ENCODE measurements at regions not wholly inside any gene's neighbourhood (a gene's known extent, or its start where the extent isn't known, plus 50 kb on each side); places are given as distances from the start of the nearest gene placed in this dataset.
"Not testable (repeated sequence)": the region's sequence is repeated elsewhere in the genome, so short reads cannot be mapped to it uniquely, and the experiment has no call there.

DNA sequence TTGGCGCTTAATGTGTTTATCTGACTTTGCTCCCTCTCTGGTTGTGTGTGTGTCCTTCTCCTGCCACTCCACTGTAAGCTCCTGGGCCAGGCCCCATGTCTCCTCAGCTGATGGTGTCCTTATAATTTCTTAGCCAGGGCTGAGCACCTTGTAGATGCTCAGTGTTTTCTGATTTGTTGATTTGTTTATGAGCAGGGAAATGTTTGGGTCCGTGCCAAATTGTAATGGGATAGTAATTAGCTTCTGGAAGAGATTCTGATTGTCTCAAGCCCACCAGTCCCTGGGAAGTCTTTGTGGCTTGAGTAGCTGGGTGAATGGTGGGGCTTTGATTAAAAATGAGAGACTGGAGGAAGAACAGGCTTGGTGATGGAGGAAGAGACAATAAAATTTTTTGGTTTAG, 270.5 kb downstream of the MYCN start:
- no peak for DNase-seq

DNA sequence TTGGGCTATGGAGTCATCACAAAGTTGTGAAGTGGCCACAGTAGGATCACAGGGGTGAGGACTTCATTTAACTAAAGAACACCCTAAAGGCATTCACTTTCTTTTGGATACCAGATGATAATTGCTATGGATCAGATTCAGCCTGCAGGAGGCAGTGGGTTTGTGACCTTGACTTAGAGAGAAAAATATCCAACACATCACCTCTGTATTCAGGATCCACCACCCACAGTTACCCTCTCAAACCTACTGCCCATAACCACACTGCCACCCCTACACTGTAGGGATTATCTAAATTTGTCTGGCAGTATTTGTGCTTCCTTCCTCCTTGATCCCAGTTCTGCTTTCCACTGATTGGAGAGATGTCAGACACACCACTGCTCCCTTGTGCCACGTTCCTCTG, 269.4 kb downstream of the MYCN start:
- DNase-seq: no peak

DNA sequence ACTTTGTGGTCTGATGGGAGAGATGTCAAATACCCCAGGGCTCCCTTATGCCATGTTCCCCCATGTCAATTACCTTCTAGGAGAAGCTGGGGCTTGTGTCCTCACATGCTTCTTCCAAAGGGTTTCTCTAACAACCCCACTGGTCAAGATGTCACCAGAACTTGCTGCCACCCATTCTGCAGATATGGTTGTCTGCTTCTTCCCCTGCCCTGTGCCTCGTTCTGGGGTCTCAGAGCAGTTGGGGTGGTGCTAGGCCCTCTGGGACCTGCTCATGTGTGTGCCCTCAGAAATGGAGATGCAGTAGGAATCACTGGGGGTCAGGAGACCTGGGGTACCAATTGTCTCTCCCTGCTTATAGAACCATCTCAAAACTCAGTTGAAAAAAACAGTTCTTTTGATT, 268.6 kb downstream of the MYCN start:
- DNase-seq: no peak

DNA sequence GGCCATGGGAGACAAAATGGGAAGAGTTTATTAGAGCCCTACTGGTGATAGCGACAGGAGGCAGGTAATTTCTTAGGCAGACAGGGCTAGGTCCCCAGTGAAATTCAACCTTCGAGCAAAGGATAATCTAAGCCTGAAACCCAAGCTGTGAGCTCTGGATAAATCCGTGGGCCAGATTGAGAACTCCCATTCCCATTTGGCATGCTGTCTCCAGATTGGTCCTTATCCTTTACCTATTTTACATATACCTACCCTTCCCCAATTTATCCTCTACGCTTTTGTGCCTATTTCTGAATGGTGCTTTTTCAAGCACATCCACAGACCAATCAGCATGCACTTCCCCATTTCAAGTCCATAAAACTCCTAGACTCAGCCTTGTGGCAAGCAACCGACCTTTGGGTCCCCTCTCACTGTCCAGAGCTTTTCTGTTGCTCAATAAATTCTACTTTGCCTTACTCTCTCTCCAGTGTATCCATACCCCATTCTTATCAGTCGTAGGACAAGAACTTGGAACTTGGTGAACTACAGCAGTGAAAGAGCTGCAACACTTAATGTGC, 268.0 kb downstream of the MYCN start:
- no peak for DNase-seq

DNA sequence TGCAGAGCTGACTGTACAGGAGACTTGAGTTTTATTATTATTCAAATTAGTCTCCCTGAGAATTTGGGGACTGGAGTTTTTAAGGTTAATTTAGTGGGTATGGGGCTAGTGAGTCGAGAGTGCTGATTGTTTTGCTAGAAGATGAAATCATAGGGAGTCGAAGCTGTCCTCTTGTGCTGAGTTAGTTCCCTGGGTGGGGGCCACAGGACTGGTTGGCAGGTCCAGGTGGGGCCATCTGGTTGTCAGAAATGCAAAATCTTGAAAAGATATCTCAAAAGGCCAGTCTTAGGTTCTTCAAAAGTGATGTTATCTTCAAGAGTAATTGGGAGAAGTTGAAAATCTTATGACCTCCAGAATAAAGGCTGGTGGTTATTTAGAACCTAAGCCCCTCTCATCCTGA, 267.3 kb downstream of the MYCN start:
- no peak for DNase-seq

DNA sequence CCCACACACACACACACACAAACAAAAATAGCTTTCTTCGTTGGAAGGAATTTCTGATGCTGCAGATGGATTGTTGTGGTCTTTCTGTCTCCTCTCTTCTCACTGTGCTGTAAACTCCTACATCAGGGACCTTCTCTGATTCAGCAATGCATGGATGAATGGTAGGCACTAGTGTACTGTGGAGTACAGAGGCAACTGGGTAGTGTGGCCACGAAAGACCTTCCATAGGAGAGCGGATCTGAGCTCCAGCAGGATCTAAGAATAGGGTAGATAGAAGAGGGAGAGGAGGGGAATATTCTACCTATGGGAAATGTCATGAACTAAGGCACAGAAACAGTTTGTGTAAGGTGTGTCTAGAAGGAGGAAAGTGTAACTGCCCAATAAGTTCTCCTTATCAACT, 266.8 kb downstream of the MYCN start:
- DNase-seq: no peak

DNA sequence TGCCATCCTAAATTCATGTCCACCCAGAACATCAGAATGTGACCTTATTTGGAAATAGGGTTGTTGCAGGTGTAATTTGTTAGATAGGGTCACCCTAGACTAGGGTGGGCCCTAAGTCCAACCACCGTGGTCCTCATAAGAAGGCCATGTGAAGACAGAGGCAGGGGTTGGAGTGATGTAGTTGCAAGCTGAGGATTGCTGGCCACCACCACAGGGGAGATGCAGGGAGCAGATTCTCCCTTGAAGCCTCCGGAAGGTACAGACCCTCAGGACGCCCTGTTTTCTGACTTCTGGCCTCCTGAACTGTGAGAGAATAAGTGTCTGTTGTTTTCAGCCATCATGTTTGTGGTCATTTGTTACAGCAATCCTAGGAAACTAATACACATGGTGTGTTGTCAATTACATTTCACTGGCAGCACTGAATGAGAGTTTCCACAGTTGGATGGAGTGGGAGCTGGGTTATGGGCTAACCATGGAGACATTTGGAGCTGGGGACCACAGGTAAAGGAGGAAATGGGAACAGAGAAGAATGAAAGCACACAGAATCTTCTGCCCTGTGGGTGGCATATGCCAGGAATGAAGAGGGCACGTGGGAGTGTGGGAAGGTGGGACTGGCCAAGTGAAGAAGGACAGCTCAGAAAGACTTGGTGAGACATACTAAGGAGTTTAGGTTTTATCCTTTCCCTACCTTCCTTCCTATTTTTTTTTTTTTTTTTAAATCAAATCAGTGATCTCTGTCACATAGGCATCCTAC, 266.0 kb downstream of the MYCN start:
- DNase-seq: no peak

DNA sequence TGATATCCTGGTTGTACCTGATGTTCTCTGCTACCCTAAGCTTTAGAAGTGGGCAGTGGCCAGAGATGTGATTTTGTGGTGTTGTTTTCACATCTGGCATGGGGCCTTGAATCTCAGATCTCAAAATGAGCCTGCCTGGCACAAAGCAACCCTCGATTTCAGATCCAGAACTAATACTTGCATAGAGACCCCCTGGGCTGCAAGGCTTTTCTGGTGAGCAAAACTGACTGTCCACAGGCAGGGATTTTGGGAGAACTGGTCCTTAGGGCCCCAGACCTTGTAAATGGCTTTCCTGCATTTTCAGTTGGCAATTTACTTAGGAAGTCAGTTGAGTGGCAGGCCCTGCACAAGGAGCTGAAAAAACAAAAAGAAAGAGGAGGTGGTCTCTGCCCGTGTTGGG, 265.3 kb downstream of the MYCN start:
- DNase-seq: no peak

DNA sequence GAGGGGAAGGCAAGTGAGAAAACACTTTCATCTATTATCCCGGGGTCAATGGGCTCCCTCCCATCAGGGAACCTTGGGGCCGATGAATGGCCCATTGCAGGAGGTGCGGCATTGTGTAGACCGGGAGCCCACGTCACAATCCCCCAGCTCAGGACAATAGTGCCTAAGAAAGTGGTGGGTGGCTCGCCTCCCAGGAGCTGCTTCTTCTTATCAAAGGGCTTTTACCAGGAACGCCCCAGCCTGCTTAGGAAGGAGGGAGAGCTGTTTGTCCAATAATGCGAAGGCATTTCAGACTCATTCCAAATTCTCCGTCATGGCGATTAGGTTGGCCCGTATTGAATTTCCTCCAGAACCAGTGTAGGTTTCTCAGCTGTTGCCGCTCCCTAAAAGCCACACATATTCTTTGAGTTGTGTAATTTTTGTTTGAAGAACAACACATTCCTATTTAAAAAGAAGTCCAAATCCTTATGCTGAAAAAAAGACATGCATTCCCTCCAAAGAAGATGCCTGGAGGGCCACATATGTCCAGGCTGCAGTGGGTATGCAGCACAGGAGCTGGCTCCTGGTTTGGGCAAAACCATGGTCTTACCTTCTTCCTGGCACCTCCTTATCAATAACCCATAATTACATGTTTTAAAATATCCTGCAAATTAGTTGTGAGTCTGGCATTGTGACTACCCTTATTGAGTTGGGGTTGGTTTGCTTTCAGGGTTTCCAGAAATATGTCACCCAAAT, 264.7 kb downstream of the MYCN start:
- no peak for DNase-seq

DNA sequence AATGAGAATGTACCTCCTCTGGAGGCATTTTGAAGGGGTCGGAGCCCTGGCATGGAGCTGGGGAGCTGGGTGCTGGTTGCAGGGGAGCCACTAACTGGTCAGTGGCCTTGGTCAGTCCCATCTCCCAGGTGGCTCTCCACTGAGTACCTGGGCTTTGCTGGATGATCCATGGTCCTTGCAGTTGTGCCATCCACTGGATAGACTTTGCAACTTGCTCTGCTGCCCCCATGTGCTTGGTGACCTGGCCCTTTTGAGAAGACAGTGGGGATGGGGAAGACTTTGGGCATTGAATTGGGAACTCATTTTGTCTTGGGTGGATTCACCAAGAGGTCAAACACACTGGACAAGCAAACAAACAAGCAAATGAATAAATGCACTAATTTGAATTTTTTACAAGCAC, 263.9 kb downstream of the MYCN start:
- DNase-seq: no peak

DNA sequence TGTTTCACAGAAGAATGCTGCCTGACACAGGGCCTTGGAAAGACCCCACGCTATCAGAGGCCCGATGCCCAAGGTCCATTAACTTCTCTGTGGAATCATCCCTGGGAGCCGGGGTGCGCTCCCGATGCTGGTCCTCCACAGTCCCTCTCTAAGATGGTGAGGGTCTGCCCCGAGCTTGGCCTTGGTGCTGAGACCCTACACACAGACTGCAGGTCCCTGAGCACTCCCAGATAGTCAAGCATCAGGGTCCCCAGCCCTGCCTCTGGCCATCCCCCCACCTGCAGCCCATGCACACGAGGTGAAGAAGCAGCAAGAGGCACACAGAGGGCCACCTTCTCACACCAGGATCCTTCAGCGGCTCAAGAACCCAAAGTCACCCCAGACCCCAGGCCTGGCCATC, 263.3 kb downstream of the MYCN start:
- DNase-seq: no peak

DNA sequence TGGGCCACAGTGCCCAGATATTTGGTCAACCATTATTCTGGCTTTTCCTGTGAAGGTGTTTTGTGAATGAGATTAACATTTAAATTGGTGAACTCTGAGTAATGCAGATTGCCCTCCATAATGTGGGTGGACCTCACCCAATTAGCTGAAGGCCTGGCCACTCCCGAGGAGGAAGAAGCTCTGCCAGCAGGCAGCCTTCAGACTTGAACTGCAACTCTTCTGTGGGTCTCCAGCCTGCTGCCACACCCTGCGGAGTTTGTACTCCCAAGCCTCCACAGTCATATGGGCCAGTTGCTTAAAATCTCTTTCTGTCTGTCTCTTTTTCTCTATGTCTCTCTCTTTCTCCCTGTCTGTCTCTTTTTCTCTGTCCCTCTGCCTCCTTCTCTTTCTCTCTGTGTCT, 262.7 kb downstream of the MYCN start:
- DNase-seq: no peak

DNA sequence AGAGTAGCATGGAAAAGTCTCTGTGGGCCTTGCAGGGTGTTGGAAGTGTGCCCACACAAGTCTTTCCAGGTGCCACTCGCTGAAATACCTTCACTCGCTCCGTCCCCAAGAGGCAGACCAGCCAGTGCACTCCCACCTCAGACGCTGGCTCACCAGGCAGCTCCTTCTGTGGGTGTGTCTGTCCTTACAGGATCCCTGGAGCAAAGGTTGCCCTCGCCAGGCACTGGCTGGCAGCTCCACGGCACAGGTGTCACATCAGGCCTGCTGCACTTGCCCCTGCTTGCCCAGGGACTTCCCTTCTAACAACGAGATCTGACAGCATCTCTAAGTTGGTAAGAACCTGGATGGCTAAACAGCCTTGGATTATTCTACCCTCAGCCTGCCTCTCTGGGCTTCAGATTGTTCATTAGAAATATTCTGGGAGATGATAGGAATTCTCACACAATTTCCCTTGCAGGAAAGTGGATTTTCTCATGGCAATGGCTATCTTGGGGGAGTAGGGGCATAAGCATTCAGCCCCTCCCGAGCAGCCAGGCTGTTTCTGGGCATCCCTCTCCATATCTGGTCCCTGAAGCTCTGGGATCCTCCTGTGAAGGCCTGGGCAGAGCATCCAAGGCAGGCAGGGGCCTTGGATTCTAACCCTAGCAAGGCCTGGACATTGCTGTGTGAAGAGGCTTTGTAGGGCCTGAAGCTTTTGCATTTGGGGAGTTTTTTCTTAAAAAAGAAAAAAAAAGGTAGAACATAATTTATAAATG, 262.1 kb downstream of the MYCN start:
- DNase-seq: no peak

DNA sequence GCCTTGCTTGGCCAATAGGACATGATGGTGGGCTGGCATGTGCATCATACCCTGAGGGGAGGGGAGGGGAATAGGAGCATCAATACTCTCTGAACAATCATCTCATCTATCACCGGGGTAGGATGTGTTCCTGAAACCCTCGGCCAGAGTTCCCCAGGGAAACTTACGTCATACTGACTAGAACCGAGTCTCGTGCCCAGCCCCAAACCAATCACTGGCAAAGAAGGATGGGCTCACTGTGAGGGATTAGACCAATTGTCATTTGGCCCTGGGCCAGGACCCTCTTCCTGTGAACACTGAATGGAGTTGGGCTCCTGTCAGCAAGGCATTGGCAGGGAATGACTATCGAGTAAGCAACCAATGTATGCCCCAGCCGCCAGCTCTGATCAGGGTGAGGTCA, 261.5 kb downstream of the MYCN start:
- no peak for DNase-seq

DNA sequence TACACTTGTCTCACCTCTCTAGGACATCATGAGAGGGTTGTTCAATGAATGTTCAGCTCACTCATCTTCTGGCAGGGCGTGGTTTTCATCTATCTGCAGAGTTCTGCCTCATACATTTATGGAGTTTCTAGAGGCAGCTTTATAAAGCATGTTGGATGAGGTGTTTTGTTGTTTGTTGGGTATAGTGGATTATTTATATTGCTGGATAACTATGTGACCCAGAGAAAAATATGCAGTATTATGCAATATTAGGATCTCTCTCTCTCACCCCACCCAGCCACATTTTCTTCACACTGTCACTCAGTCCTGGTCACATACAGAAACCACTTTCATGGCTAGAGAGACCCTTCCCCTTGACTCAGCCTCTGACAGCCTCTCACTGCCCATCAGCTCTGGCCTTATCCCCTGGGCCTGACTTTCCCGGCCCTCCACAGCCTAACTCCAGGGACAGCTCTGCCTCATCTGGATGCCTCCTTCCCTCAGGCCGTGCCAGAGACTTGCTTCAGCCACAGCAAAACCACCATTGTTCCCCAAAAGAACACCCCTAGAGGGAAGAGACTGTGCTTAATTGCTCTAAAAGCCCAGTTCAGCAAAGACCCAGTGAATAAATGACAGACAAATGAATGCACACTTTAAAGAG, 260.3 kb downstream of the MYCN start:
- DNase-seq: no peak

DNA sequence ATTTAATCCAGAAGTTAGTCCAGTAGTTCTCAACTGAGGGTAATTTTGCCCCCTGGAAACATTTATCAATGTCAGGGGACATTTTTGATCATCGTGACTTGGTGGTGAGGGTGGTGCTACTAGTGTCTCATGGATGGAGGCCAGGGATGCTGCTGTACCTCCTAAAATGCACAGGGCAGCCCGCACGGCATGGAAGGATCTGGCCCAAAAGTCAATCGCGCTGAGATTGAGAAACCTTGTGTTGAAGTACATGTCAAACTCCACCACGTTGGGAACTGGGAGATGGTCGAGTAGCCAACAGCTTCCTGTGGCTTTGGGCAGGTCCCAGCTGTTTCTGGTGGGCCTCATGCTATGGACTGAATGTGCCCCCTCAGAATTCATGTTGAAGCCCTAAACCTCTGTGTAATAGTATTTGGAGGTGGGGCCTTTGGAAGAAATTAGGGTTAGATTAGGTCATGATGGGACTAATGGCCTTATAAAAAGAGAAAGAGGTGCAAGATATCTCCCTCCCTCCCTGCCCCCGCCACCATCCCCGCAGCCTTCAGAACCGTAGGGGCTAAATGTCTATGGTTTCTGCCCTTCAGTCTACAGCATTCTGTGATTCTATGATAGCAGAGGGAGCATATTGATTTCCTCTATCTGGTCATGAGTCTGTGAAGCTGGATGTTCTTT, 259.7 kb downstream of the MYCN start:
- no peak for DNase-seq

DNA sequence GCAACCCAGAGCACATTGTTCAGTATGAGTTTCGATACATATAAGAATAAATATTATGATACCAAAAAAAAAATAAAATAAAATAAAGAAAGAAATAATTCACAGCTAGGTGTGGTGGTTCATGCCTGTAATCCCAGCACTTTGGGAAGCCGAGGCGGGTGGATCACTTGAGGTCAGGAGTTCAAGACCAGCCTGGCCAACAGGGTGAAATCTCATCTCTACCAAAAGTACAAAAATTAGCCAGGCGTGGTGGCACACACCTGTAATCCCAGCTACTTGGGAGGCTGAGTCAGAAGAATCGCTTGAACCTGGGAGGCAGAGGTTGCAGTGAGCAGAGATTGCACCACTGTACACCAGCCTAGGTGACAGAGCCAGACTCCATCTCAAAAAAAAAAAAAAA, 258.9 kb downstream of the MYCN start:
- not testable (repeated sequence) for DNase-seq

DNA sequence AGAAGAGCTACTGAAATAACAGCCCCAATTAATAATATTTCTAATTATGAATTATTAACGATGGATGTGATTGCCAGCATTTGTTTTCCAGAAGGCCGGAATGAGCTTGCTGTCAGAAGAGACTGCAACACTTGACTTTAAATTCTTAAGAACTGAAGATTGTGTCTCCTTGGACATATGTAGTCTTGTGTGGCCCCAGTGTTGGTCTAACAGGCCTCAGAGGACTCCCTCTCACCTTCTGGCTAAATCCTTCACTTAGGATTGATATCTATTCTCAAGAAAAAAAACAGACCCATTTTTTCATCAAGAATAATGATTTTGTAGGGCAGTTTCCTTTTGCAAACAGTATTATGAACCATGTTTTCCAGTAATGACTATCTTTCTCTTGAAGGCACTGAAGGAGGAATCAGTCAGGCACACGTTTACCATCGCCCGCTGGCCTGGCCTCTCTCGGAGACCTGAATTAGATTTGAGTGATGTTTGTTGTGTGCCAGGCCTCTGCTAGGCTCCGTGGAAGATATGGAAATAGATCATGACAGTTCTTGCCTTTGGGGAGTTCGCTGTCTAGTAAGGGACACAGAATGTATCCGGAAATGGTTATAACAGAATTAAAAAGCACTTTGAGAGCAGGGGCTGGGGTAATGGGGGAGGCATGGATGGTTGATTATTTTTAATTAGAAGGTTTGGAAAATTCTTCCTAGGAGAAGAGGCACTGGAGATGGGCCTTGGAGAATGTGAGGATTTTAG, 258.0 kb downstream of the MYCN start:
- no peak for DNase-seq

DNA sequence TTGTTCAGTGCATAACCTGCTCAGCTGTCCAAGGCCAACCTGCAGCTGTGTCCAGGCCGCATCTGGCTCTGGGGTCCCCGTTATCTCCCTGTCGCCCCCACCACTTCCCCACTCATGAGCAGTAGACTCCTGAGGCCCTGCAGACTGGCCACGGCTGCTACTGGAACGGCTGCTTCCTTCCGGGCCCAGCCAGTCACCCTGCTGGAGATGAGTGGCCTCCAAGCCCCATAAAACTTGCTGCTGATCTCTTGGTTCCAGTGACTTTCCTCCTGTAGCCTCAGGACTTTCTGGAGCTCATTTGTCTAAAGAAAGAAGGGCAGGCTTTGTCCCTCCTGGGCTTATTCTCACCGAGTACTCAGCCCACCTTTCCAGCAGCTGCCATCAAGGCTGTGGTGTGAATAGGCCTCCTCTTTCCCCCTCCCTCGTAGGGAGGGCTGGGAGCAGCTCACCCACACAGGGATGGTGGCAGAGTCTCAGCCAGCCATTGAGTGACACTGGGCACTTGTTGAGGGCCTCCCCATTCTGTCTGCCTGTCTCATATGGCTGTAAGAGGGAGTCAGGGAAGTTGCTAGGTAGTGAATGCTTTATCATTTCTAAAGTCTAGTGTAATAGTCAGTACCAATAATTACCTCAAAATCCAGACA, 257.3 kb downstream of the MYCN start:
- DNase-seq: no peak

DNA sequence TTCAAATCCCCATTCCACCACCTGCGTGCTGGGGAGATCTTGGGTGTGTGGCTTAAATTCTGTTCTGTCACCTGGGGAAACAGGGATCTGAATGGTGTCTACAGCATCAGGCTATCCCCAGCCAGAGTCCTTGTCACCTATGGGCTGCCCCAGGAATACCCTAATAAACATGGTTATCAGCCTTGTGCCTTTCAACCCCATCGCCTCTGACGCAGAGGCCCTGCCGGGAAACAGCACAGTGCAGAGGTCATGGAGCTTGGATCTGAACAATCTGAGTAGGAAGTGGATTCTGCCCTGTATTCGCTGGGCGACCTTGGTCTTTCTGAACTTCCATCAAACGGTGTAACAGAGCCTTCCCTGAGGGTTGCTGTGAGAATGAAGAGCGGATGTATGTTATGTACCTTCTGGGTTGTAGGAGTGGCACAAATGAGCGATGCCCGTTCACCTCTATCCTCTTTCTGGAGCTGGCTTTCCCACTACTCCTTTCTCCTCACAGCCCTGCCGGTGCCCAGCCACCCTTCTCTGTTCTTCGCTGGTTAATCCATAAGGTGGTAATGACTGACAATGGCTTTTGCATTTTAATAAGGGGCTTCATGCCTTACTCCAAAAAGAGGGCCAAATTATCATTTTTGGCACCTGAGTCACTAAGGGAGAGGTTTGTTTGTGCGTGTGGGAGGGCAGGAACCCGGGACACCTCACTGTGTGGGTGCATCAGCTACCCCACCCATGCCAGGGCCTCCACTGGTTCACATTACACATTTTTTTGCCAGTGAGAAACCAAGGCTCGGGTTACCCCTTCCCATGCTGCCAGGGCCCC, 256.5 kb downstream of the MYCN start:
- DNase-seq: no peak
